HepG2 (cell line): ENCODE measurements at regions not wholly inside any gene's neighbourhood (a gene's known extent, or its start where the extent isn't known, plus 50 kb on each side); places are given as distances from the start of the nearest gene placed in this dataset.

Experiments
- MED8 ChIP-seq: sonication (generic); formaldehyde crosslinking; IDR thresholded peaks from 2 replicates; pipeline ENCODE4 v1.8.1; 2023; ENCODE audit warnings: mild to moderate bottlenecking, missing genetic modification reagents; ENCODE audit not compliant: insufficient replicate concordance
- MEIS1 ChIP-seq: sonication (generic); formaldehyde crosslinking; IDR thresholded peaks from 2 replicates; pipeline ENCODE4 v1.9.0; 2021; ENCODE audit warnings: mild to moderate bottlenecking, missing genetic modification reagents, moderate library complexity, borderline replicate concordance
- NR2C2 ChIP-seq: sonication (generic); formaldehyde crosslinking; IDR thresholded peaks from 2 replicates; pipeline ENCODE4 v1.4.0; 2020; ENCODE audit warnings: missing genetic modification reagents, mild to moderate bottlenecking, moderate library complexity, borderline replicate concordance
- SP1 ChIP-seq, 2 experiments: fragments of 450-650 bp in 1 of 2; sonication (generic) in 1 of 2; formaldehyde crosslinking in 1 of 2; IDR thresholded peaks; 2 replicates each; pipeline versions ENCODE4 v1.4.0 to v1.6.1; 2016 to 2020; ENCODE audit warnings: missing genetic modification reagents in 1 of 2
- TF ChIP-seq, protein P1 (sequence below): sonication (generic); formaldehyde crosslinking; IDR thresholded peaks from 2 replicates; pipeline ENCODE4 v1.5.0; 2020; ENCODE audit warnings: missing genetic modification reagents
- TF ChIP-seq, protein P2 (sequence below): sonication (generic); formaldehyde crosslinking; IDR thresholded peaks from 2 replicates; pipeline ENCODE4 v1.5.0; 2020; ENCODE audit warnings: mild to moderate bottlenecking, missing genetic modification reagents, moderate library complexity

DNA sequence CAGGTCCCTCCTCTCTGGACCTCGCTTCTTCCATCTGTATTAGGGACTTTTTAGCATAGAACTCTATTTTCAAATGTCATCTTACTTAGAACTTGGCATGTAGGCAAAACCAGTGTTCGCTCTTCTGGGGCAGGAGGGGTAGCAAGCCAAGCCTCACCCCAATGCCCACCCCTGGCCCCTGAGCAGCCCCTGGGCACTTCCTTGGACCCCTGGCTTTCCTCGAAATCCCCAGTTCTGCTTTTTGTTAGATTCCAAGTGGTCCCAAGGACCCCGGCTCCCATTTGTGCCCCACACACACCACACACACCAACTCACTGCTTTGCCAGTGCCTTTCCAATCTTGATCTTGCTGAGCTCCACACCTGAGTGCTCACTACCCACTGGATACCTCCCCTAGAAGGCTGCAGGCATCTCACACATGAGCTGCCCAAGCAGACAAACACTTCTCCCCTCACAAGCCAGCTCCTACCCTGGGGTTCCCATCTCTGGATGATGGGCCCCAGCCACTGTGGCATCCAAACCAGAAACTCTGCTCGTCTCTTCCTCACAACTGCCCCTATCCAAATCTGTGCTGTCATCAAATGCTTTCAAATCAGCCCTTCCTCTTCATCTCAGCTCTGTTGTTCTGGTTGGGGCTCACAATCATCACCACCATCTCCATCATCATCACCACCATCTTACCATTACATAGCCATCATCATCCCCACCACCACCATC is 167.9 kb upstream of the ZMIZ1 start:
- TF ChIP-seq NR2C2 (CRISPR knock-in tag) (no peak), SP1 (IDR thresholded peaks at IDR 0.05) (no peak), SP1 (CRISPR knock-in tag; IDR thresholded peaks at IDR 0.05) (no peak), MEIS1 (no peak), MED8 (CRISPR knock-in tag) (no peak)
- TF ChIP-seq, protein P1, sequence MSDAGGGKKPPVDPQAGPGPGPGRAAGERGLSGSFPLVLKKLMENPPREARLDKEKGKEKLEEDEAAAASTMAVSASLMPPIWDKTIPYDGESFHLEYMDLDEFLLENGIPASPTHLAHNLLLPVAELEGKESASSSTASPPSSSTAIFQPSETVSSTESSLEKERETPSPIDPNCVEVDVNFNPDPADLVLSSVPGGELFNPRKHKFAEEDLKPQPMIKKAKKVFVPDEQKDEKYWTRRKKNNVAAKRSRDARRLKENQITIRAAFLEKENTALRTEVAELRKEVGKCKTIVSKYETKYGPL (CRISPR knock-in tag), result no peak
- TF ChIP-seq, protein P2, sequence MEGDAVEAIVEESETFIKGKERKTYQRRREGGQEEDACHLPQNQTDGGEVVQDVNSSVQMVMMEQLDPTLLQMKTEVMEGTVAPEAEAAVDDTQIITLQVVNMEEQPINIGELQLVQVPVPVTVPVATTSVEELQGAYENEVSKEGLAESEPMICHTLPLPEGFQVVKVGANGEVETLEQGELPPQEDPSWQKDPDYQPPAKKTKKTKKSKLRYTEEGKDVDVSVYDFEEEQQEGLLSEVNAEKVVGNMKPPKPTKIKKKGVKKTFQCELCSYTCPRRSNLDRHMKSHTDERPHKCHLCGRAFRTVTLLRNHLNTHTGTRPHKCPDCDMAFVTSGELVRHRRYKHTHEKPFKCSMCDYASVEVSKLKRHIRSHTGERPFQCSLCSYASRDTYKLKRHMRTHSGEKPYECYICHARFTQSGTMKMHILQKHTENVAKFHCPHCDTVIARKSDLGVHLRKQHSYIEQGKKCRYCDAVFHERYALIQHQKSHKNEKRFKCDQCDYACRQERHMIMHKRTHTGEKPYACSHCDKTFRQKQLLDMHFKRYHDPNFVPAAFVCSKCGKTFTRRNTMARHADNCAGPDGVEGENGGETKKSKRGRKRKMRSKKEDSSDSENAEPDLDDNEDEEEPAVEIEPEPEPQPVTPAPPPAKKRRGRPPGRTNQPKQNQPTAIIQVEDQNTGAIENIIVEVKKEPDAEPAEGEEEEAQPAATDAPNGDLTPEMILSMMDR (CRISPR knock-in tag), result no peak
